AML-193 (cell line): ENCODE measurements at regions not wholly inside any gene's neighbourhood (a gene's known extent, or its start where the extent isn't known, plus 50 kb on each side); places are given as distances from the start of the nearest gene placed in this dataset.
"Not testable (repeated sequence)": the region's sequence is repeated elsewhere in the genome, so short reads cannot be mapped to it uniquely, and the experiment has no call there.

Experiments
- DNase-seq, 2 experiments: peaks; one replicate each; lab custom pipeline; 2025; lab: John Stamatoyannopoulos, UW

DNA sequence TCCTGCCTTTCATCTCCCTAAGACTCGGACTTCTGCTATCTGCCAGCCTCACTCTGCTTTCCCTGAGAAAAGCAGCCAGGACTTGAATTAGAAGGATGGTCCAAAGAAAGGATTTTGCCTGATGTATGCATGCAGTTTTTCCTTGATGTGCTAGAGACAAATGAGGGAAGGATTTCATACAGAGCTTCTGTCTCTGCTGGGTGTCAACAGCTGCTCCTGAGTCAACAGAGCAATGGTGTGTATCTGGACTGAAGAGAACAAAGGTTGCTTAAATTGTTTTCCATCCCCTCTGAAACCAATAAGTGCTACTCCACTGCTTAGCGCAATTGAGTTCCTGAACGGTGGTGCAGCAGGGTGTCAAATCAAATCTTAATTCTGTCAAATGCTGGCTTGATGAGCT, 680.6 kb upstream of the C16orf82 start:
- DNase-seq: no peak

DNA sequence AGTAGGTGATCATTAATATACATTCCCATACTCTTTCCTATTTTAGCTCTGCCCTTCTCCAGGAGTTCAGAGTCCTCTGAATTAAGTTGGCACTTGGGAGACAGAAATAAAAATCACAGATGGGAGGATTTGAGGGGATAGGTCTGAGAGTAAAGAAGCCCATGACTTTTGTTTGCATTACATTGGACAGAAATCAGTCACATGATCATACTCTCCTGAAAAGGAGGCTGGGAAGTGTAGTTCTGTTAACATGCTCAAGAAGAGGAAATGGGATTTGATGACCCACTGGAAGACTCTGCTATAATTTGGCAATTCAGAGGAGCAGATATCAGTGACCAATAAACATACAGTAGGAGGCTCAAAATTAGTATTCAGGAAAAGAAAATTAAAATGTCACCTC, 674.9 kb upstream of the C16orf82 start:
- DNase-seq: no peak

- no peak for DNase-seq
Measured at GRCh38 chr16:26394409-26394808, 672.3 kb upstream of the C16orf82 start.

DNA sequence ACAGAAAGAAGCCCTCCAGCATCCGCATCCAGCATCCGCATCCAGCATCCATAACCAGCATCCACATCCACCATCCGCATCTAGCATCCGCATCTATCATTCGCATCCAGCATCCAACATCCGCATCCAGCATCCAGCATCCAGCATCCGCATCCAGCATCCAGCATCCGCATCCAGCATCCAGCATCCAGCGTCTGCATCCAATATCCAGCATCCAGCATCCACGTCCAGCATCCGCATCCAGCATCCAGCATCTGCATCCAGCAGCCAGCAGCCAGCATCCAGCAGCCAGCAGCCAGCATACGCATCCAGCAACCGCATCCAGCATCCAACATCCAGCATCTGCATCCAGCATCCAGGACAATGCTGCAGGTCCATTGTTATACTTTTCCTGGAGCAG, 671.0 kb upstream of the C16orf82 start:
- DNase-seq: no peak

DNA sequence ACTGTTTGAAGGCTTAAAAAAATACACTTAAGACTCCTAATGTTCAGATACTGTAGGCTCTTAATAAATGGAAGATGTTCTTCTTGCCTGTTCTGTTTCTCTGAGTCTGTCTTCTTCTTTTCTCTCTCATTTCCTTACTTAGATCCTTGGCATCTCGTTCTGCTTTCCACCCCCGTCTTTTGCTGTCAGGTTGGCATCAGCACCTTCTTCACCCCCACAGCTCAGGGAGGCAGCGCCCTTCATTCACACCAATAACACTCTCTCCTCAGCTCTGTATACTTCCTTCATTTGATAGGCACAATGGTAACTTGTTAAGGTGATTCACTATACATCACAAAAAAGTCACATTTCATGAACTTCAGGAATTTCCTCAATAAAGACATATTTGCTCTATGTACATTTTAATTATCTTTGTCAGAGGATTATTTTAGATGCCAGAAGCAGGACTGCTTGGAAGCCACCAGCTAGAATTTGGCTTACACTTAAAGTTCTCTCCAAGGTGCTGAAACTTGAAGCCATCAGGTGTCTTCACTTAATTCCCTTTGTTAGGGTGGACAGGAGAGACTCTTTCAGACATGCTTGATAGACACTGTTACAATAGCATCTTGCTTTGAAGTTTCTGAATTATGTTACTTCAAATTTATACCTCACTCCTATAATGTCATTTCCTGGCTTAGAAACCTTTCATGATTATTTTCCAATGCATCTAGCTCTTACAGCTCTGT, 670.1 kb upstream of the C16orf82 start:
- DNase-seq: peak in 1 of 2 experiments; percentile 1

- DNase-seq: no peak
Measured at GRCh38 chr16:26413780-26414179, 652.9 kb upstream of the C16orf82 start.

DNA sequence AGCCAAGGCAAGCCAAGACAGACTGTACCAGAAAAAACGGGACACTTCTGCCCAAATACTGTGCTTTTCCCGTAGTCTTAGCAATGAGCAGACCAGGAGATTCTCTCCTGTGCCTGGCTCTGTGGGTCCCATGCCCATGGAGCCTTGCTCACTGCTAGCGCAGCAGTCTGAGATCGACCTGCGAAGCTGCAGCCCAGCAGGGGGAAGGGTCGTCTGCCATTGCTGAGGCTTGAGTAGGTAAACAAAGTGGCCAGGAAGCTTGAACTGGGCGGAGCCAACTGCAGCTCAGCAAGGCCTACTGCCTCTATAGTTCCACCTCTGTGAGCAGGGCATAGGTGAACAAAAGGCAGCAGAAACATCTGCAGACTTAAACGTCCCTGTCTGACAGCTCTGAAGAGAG, 647.3 kb upstream of the C16orf82 start:
- not testable (repeated sequence) for DNase-seq

- no peak for DNase-seq
Measured at GRCh38 chr16:26430618-26431017, 636.1 kb upstream of the C16orf82 start.

- DNase-seq: no peak
Measured at GRCh38 chr16:26433807-26434206, 632.9 kb upstream of the C16orf82 start.

- no peak for DNase-seq
Measured at GRCh38 chr16:26441178-26441577, 625.5 kb upstream of the C16orf82 start.

GRCh38 chr16:26442321-26442720, 624.4 kb upstream of the C16orf82 start:
- no peak for DNase-seq

DNA sequence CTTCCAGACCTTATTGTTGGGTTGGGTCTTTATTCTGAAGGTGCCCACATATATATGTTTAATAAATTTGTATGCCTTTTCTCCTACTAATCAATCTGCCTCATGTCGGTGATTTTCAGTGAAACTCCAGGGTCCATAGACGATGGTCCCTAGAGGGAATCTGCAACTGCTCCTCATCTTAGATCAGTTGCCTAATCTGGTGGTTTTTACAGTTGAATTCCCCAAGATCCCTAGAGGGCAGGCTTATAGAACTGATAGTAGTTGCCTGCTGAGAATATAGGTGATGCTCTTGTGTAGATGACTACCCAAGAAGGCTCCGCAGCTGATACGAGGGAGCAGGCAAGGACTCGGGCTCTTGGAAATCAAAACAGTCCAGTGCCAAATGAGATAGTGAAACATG, 619.2 kb upstream of the C16orf82 start:
- DNase-seq: no peak

DNA sequence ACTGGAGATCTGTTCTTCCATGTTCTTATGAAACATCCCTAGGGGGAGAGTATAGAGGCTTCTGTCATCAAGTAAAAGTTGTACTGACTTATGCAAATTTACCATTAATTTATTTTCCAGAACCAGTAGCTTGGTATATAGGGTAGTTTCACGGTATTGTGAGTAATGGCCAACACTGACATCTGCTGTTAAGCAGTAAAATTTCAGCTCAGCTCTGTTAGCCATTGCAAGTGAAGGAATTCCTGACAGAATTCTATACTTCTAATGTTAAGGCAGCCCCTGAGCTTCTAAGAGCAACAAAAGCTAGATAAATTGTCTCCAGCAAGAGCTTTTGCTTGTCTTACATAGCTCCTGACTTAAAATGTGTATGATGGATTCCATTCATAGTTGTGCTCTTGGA, 613.5 kb upstream of the C16orf82 start:
- DNase-seq: no peak

DNA sequence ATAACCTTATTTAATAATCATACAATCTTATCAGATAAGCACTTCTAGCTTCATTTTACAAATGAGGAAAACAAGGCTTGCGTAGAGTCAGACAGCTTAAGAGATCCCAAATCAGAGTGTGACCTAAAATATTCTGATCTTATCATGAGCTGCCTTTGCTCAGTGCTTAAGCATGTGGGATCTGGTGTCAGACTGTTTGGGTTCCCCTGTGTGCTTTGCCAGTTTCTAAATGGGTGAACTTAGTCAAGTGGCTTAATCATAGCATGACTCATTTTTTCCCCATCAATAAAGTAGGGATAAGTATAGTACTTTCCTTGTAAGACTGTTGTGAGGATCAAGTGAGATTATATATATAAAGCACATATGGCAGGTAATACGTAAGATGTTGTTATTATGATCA, 612.6 kb upstream of the C16orf82 start:
- no peak for DNase-seq

DNA sequence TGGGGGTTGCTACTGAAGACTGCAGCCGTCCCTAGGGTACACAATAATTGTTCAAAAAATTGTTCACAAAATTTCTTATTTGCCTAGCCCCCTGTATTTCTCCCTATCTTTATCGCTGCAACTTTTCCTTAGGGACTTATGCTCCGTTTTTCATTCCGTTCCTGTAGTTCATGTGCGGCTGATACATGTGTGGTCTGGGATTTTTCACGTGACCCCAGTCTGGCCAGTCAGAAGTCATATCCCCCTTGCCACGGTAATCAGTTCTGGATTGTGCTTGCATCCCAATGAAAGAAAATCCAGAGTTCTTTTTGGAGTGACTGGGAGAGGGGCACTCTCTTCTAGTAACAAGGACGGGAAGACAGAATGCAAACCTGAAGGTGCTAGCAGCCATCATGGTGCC, 610.7 kb upstream of the C16orf82 start:
- no peak for DNase-seq

- DNase-seq: no peak
Measured at GRCh38 chr16:26457095-26457494, 609.6 kb upstream of the C16orf82 start.

GRCh38 chr16:26457882-26458281, 608.8 kb upstream of the C16orf82 start:
- DNase-seq: no peak

DNA sequence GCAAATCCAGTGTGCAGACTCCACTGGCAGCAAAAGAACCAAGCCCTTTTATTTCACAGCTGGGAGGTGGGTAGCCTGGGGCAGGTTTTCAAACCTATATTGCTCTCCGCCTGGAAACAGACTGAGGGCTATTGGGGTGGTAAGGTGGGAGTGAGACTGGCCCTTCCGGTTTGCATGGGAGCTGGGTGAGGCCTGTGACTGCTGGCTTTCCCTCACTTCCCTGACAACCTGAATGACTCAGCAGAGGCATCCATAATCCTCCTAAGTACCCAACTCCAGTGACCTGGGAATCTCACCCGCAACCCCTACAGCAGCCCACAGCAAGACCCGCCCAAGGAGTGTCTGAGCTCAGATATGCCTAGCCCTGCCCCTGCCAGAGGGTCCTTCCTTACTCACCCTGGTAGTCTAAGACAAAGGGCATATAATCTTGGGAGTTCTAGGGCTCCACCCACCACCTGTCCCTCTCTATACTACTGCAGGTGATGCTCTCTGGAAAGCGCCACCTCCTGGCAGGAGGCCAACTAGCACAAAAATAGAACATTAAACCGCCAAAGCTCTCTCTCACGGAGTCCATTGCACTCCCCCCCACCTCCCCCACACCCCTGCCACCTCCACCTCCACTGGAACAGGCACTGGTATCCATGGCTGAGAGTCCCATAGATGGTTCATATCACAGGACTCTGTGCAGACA, 602.0 kb upstream of the C16orf82 start:
- no peak for DNase-seq

DNA sequence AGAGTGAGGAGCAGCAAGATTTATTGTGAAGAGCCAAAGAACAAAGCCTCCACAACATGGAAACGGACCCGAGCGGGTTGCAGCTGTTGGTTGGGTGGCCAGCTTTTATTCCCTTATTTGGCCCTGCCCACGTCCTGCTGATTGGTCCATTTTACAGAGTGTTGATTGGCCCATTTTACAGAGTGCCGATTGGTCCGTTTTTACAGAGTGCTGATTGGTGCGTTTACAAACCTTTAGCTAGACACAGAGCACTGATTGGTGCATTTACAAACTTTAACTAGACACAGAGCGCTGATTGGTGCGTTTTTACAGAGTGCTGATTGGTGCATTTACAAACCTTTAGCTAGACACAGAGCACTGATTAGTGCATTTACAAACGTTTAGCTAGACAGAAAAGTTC, 592.3 kb upstream of the C16orf82 start:
- DNase-seq: not testable (repeated sequence)

DNA sequence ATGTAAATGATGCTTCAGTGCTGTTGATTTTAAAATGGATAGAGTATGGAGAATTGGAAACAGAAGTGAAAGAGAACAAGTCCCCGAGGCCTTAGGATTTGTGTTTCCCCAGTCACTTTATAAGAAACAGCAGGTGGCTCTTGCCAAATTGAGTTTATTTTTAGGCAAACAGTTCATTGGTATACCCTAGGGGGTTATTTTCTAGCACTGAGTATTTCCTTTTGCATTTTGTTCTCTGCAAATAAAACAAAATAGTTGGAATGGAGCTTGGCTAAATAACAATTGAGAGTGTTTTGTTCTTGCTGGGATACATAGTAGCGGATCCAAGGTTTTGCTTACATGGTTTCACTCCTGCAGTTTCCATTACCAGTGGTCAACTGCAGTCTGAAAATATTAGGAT, 591.1 kb upstream of the C16orf82 start:
- DNase-seq: no peak

DNA sequence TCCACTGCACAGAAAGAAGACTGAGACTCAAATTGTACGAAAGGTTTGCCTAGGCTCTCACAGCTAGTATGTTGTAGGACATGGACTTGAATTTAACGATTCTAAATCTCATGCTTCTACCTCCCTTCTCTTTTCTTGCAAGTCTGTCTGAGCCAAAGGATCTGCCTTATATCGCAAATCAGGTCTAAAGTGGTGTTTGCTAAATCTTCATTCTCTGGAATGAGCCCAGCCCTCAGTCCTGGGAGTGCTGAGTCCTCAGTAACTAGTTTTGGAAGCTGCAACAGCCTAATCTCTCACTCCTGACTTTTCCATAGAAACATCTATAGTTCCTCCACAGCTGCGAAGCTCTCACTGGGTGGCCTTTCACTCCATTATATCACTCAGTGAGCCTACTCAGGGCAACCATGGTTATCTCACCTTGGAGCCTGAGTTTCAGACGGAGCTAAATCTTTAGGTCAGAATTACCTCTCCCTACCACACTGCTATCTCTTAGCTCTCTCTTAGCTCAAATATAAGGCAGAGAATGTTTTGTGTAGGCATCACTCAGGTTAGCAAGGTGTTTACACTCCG, 575.5 kb upstream of the C16orf82 start:
- no peak for DNase-seq

DNA sequence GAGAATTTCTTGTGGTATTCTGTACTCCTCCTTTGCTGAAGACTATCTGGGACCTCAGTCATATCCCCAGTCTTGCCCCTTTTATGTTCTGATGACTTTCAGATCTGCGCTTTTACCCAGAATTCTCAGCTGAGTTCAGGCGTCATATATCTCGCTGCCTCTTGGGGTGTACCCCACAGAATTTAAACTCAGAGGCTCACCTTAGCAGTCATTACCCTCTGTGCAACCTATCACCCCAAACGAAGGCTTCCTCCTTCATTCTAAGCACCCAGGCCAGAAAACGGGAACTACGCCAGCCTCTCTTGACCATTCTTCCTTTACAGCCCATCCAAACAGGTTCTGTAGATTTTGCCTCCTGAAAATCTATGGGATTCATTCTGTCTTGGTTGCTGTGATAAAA, 574.8 kb upstream of the C16orf82 start:
- DNase-seq: no peak

- no peak for DNase-seq
Measured at GRCh38 chr16:26493751-26494150, 573.0 kb upstream of the C16orf82 start.

GRCh38 chr16:26497896-26498295, 568.8 kb upstream of the C16orf82 start:
- no peak for DNase-seq
